ENCODE measurements at regions not wholly inside any gene's neighbourhood (a gene's known extent, or its start where the extent isn't known, plus 50 kb on each side); places are given as distances from the start of the nearest gene placed in this dataset.

DNA sequence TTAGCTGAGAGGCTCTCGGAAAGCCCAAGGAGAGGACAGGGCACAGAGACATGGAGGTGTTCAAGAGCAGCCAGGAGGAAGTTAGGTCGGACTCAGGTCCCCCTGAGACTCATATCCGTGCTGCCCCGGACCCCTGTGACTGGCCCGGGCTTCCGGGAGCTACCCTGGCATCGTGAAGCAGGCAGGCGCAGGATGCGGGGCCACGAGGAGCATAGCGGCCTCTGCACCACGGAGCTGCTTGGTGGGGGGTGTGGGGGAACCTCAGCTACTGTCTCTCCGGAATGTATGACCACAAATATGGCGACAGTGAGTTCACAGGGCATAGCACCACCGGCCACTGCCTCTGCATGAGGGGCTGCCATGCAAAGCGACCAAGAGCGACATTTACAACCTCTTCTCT, 112.2 kb upstream of the GUCA2B start:
- Histone ChIP-seq H3K23me2 (ENCODE audit: insufficient read length, low read depth, low read length, poor library complexity, severe bottlenecking) (no peaks in the 10 kb centered on the region), H3T11ph (ENCODE audit: low read length) (no peak overlapping the region), H2AFZ (ENCODE audit: low read length) (no peak overlapping the region), H3K18ac (ENCODE audit: insufficient read length, low read depth, low read length) (no peak overlapping the region), H2BK120ac (ENCODE audit: low read depth, low read length, poor library complexity, severe bottlenecking) (no peak overlapping the region), H3K9ac (ENCODE audit: extremely low read depth, insufficient read length, low read length) (no peak overlapping the region), H3K14ac (ENCODE audit: insufficient read depth, low read length) (no peak overlapping the region), H3K4me2 (ENCODE audit: insufficient read depth, insufficient read length, low read length) (no peak overlapping the region), H3K27me3 (ENCODE audit: insufficient read depth, low read length) (no peaks in the 10 kb centered on the region), H4K8ac (replicated peaks; ENCODE audit: insufficient read length, low read depth, low read length) (no peak overlapping the region), H3K4ac (ENCODE audit: low read depth, low read length) (no peak overlapping the region), H3K79me1 (ENCODE audit: insufficient read depth, low read depth, low read length, poor library complexity, severe bottlenecking) (no peaks in the 10 kb centered on the region), H3K23ac (ENCODE audit: insufficient read length, low read depth, low read length) (no peak overlapping the region), H4K91ac (ENCODE audit: insufficient read length, low read depth, low read length) (no peak overlapping the region), H3K27ac (ENCODE audit: insufficient read length, low read depth, low read length) (no peak overlapping the region), H3K9me3 (ENCODE audit: control insufficient read depth, low read depth, low read length) (no peaks in the 10 kb centered on the region), H2BK5ac (ENCODE audit: insufficient read length, low read length) (no peak overlapping the region), H4K5ac (ENCODE audit: insufficient read length, low read depth, low read length) (no peak overlapping the region), H2BK15ac (ENCODE audit: low read depth, low read length) (no peak overlapping the region), H4K20me1 (ENCODE audit: control insufficient read depth, insufficient read depth, insufficient read length) (no peaks in the 10 kb centered on the region), H2BK20ac (ENCODE audit: low read depth, low read length, poor library complexity, severe bottlenecking) (no peak overlapping the region), H2BK12ac (ENCODE audit: insufficient read length, low read depth, low read length) (no peak overlapping the region), H2AK5ac (ENCODE audit: insufficient read length, low read length) (no peak overlapping the region), H3K4me1 (ENCODE audit: insufficient read depth, low read length) (no peaks in the 10 kb centered on the region), H3K79me2 (ENCODE audit: insufficient read depth, low read length) (no peaks in the 10 kb centered on the region), H3K56ac (ENCODE audit: insufficient read length, low read depth, low read length) (no peak overlapping the region)
- Mint-ChIP-seq H3K36me3 (ENCODE audit: insufficient read depth in 1 of 3, low read depth in 3 of 3) (peaks cover 0 to 2% (median 0%) of the 10 kb centered on the region in 3 experiments; a peak in 2 of 7 replicates), H3K4me3 (no peak overlapping the region), H3K27ac (no peak overlapping the region), H3K4me1 (peaks cover 9 to 10% of the 10 kb centered on the region in 2 experiments), H3K27me3 (ENCODE audit: low read depth) (peaks cover 3% of the 10 kb centered on the region), H3K9me3 (no peaks in the 10 kb centered on the region)
- TF ChIP-seq, protein P1, sequence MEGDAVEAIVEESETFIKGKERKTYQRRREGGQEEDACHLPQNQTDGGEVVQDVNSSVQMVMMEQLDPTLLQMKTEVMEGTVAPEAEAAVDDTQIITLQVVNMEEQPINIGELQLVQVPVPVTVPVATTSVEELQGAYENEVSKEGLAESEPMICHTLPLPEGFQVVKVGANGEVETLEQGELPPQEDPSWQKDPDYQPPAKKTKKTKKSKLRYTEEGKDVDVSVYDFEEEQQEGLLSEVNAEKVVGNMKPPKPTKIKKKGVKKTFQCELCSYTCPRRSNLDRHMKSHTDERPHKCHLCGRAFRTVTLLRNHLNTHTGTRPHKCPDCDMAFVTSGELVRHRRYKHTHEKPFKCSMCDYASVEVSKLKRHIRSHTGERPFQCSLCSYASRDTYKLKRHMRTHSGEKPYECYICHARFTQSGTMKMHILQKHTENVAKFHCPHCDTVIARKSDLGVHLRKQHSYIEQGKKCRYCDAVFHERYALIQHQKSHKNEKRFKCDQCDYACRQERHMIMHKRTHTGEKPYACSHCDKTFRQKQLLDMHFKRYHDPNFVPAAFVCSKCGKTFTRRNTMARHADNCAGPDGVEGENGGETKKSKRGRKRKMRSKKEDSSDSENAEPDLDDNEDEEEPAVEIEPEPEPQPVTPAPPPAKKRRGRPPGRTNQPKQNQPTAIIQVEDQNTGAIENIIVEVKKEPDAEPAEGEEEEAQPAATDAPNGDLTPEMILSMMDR (conservative IDR thresholded peaks at IDR 0.05) = no peak
- DNase-seq = no peak
- WGBS (ENCODE audit: extremely low coverage, insufficient read length, low lambda C conversion rate) = no CpG with 5 or more reads among the region's 17 CpGs

All from H9 (cell line).